GM23248 (cell line): ENCODE measurements at regions not wholly inside any gene's neighbourhood (a gene's known extent, or its start where the extent isn't known, plus 50 kb on each side); places are given as distances from the start of the nearest gene placed in this dataset.

ENCODE experiments used
- EZH2 ChIP-seq: fragments of 200-600 bp; sonication (generic); IDR thresholded peaks from 2 replicates; pipeline ENCODE4 v1.6.1; 2018; ENCODE audit warnings: antibody characterized with exemption, mild to moderate bottlenecking; ENCODE audit not compliant: insufficient read depth, poor library complexity, severe bottlenecking
- EZH2phosphoT487 ChIP-seq: fragments of 200-600 bp; sonication (generic); IDR thresholded peaks from 2 replicates; pipeline ENCODE4 v1.6.1; 2018; ENCODE audit warnings: antibody characterized with exemption, moderate library complexity, mild to moderate bottlenecking, low read depth; ENCODE audit not compliant: insufficient read depth

- no peak for TF ChIP-seq EZH2
- TF ChIP-seq EZH2phosphoT487, result no peak
Observed at GRCh38 chr10:55627501-55628051, 733.5 kb downstream of the ZWINT start.
